ENCODE measurements at regions not wholly inside any gene's neighbourhood (a gene's known extent, or its start where the extent isn't known, plus 50 kb on each side); places are given as distances from the start of the nearest gene placed in this dataset.

GRCh38 chr6:159493231-159493897 lies 199.7 kb downstream of the SOD2 start:
- TF ChIP-seq ZNF394 (tag by site-specific recombination; IDR thresholded peaks at IDR 0.05; ENCODE audit: borderline replicate concordance) (no peak), ZNF416 (tag by site-specific recombination; IDR thresholded peaks at IDR 0.05) (no peak), ZNF423 (tag by site-specific recombination; IDR thresholded peaks at IDR 0.05) (no peak), TRIM28 (IDR thresholded peaks at IDR 0.05; ENCODE audit: borderline replicate concordance, low read length) (no peak), ZNF837 (tag by site-specific recombination; IDR thresholded peaks at IDR 0.05) (no peak), ZSCAN23 (tag by site-specific recombination; IDR thresholded peaks at IDR 0.05) (no peak), ZNF645 (tag by site-specific recombination; IDR thresholded peaks at IDR 0.05) (no peak), YY2 (tag by site-specific recombination; IDR thresholded peaks at IDR 0.05) (no peak), ZNF121 (tag by site-specific recombination; IDR thresholded peaks at IDR 0.05) (no peak), ZFHX2 (tag by site-specific recombination; conservative IDR thresholded peaks at IDR 0.05) (no peak), ZNF555 (tag by site-specific recombination; conservative IDR thresholded peaks at IDR 0.05) (no peak), ZNF350 (tag by site-specific recombination; IDR thresholded peaks at IDR 0.05) (no peak), ZNF596 (tag by site-specific recombination; IDR thresholded peaks at IDR 0.05) (no peak), REPIN1 (tag by site-specific recombination; IDR thresholded peaks at IDR 0.05; ENCODE audit: low read depth) (no peak), ZNF2 (tag by site-specific recombination; IDR thresholded peaks at IDR 0.05) (no peak), HOXA7 (CRISPR knock-in tag; IDR thresholded peaks at IDR 0.05; ENCODE audit: borderline replicate concordance) (no peak), ZBTB48 (tag by site-specific recombination; IDR thresholded peaks at IDR 0.05) (no peak), ZNF266 (tag by site-specific recombination; IDR thresholded peaks at IDR 0.05; ENCODE audit: low read depth) (no peak), ZNF623 (tag by site-specific recombination; IDR thresholded peaks at IDR 0.05) (no peak)
- Histone ChIP-seq H3K4me3 (ENCODE audit: low read depth, low read length) (no peak overlapping the region), H3K4me1 (ENCODE audit: control insufficient read depth, insufficient read depth, low read length) (no peaks in the 10 kb centered on the region), H3K36me3 (ENCODE audit: control insufficient read depth in 2 of 2, insufficient read depth in 1 of 2, low read length in 2 of 2) (no peaks in the 10 kb centered on the region), H3K9me3 (ENCODE audit: control insufficient read depth, insufficient read depth, low read depth, low read length) (no peaks in the 10 kb centered on the region), H3K27ac (ENCODE audit: extremely low read depth, low read depth, low read length) (no peak overlapping the region)
- ChIA-PET POLR2A (no interaction called here), CTCF (interaction anchor here (0.6 to 0.7 kb wide), 2 partner anchors 271 to 344 kb away, joined by 3 read pairs; no protein-coding TSS in a partner anchor)

GRCh38 chr6:159490298-159490937 lies 202.6 kb downstream of the SOD2 start:
- no peaks in the 10 kb centered on the region for H3K4me1 ChIP-seq (ENCODE audit: control insufficient read depth, insufficient read depth, low read length)
- H3K27ac ChIP-seq (ENCODE audit: extremely low read depth, low read depth, low read length) = no peak overlapping the region
- ChIA-PET POLR2A (no interaction called here), CTCF (no interaction called here)
- no peaks in the 10 kb centered on the region for H3K36me3 ChIP-seq (ENCODE audit: control insufficient read depth in 2 of 2, insufficient read depth in 1 of 2, low read length in 2 of 2)
- no peaks in the 10 kb centered on the region for H3K9me3 ChIP-seq (ENCODE audit: control insufficient read depth, insufficient read depth, low read depth, low read length)
- TF ChIP-seq, protein P1, sequence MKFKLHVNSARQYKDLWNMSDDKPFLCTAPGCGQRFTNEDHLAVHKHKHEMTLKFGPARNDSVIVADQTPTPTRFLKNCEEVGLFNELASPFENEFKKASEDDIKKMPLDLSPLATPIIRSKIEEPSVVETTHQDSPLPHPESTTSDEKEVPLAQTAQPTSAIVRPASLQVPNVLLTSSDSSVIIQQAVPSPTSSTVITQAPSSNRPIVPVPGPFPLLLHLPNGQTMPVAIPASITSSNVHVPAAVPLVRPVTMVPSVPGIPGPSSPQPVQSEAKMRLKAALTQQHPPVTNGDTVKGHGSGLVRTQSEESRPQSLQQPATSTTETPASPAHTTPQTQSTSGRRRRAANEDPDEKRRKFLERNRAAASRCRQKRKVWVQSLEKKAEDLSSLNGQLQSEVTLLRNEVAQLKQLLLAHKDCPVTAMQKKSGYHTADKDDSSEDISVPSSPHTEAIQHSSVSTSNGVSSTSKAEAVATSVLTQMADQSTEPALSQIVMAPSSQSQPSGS (tag by site-specific recombination; IDR thresholded peaks at IDR 0.05; ENCODE audit: low read depth) = no peak
- TF ChIP-seq SCRT2 (tag by site-specific recombination; IDR thresholded peaks at IDR 0.05) (peak; percentile 38), ZNF513 (tag by site-specific recombination; IDR thresholded peaks at IDR 0.05) (no peak)
- no peak overlapping the region for H3K4me3 ChIP-seq (ENCODE audit: low read depth, low read length)

Data from HEK293 (cell line).